MCF 10A (cell line): ENCODE measurements at regions not wholly inside any gene's neighbourhood (a gene's known extent, or its start where the extent isn't known, plus 50 kb on each side); places are given as distances from the start of the nearest gene placed in this dataset.
A peak's percentile ranks its signal among the peaks of the same experiment; 100 is the strongest.

Experiments used
- BruUV-seq: library from RNA; stranded (reverse); fragments of 400-500 nt; replicated peaks from 2 replicates; lab custom pipeline; 2021; lab: Mats Ljungman, UMichigan
- CTCF ChIA-PET: fragments of 300-600 bp; sonication (Branson Sonifier 250); formaldehyde crosslinking; extraction: SDS; loops from one replicate; lab custom pipeline; 2021; ENCODE audit warnings: antibody characterized with exemption, inconsistent platforms; lab: Yijun Ruan, JAX
- POLR2A ChIA-PET: fragments of 300-600, 350-650 bp; sonication (Branson Sonifier 250); formaldehyde crosslinking; extraction: SDS; loops from one replicate; lab custom pipeline; 2020; ENCODE audit warnings: antibody characterized with exemption, inconsistent platforms; lab: Yijun Ruan, JAX
- DNase-seq: peaks from one replicate; pipeline ENCODE4 v3.0.0-alpha.2; 2018; ENCODE audit not compliant: unreplicated experiment
- H3K27ac Mint-ChIP-seq: one replicate; pipeline ENCODE4 v1.8.0; 2022; ENCODE audit warnings: mild to moderate bottlenecking, low read depth, mixed read lengths; ENCODE audit not compliant: unreplicated experiment
- H3K27me3 Mint-ChIP-seq: one replicate; pipeline ENCODE4 v1.8.0; 2022; ENCODE audit warnings: mixed read lengths; ENCODE audit not compliant: insufficient read depth, unreplicated experiment
- H3K36me3 Mint-ChIP-seq: one replicate; pipeline ENCODE4 v1.8.0; 2022; ENCODE audit warnings: mild to moderate bottlenecking, moderate library complexity, mixed read lengths; ENCODE audit not compliant: insufficient read depth, unreplicated experiment
- H3K4me1 Mint-ChIP-seq: one replicate; pipeline ENCODE4 v1.8.0; 2022; ENCODE audit warnings: mixed read lengths; ENCODE audit not compliant: insufficient read depth, unreplicated experiment
- H3K4me3 Mint-ChIP-seq: one replicate; pipeline ENCODE4 v1.8.0; 2022; ENCODE audit warnings: mild to moderate bottlenecking, moderate library complexity, mixed read lengths; ENCODE audit not compliant: unreplicated experiment
- H3K9me3 Mint-ChIP-seq: one replicate; pipeline ENCODE4 v1.8.0; 2022; ENCODE audit warnings: mixed read lengths; ENCODE audit not compliant: unreplicated experiment
- intact Hi-C: fragments of 100-400 bp; cut with micrococcal nuclease; formaldehyde crosslinking; loops from 2 replicates; pipeline ENCODE4 v1.14.1; 2022
- TF ChIP-seq, protein P1 (sequence below): fragments of 200-600 bp; IDR thresholded peaks from one replicate; pipeline ENCODE4 v1.8.0; 2022; ENCODE audit warnings: antibody characterized with exemption, mild to moderate bottlenecking; ENCODE audit not compliant: unreplicated experiment

DNA sequence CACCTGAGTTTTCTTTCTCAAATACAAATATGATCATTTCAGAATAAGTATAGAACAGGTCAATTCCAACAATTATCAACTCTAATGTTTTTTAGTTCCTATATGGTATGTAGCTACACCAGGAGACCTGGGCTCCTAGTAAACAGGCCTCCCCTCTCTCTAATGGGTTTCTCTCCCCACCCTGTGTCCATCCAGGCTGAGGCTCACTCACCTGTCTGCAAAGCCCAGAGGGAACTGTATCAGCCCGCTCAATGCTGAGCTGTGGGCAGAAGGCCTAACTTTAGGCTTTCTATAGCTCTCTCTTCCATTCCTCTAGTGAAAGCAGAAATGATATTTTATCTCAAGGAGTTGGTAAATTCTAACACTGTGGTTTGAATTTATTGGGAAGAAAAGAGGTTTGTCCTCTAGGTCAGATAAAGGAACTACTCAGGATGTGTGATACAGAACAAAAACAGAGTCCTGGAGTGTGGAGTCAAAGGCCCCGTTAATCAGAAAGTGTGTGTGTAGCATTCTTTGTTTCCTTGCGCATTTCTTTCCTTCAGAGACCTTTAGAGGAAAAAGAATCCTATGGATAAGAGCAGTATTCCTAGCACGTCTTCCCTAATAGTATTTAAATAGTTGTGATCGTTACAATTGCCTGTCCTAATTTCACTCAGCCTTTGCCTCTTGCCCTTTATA lies 408.9 kb downstream of the PYDC2 start:
- no peak for DNase-seq
- POLR2A ChIA-PET, result no interaction called here
- Mint-ChIP-seq H3K4me1 (no peaks in the 10 kb centered on the region), H3K9me3 (no peaks in the 10 kb centered on the region), H3K27ac (no peak overlapping the region), H3K4me3 (no peak overlapping the region), H3K27me3 (no peaks in the 10 kb centered on the region), H3K36me3 (no peaks in the 10 kb centered on the region)
- no TSS peak for BruUV-seq
- intact Hi-C loops, result no loop called here
- TF ChIP-seq, protein P1, sequence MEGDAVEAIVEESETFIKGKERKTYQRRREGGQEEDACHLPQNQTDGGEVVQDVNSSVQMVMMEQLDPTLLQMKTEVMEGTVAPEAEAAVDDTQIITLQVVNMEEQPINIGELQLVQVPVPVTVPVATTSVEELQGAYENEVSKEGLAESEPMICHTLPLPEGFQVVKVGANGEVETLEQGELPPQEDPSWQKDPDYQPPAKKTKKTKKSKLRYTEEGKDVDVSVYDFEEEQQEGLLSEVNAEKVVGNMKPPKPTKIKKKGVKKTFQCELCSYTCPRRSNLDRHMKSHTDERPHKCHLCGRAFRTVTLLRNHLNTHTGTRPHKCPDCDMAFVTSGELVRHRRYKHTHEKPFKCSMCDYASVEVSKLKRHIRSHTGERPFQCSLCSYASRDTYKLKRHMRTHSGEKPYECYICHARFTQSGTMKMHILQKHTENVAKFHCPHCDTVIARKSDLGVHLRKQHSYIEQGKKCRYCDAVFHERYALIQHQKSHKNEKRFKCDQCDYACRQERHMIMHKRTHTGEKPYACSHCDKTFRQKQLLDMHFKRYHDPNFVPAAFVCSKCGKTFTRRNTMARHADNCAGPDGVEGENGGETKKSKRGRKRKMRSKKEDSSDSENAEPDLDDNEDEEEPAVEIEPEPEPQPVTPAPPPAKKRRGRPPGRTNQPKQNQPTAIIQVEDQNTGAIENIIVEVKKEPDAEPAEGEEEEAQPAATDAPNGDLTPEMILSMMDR, result no peak
- CTCF ChIA-PET, result no interaction called here

DNA sequence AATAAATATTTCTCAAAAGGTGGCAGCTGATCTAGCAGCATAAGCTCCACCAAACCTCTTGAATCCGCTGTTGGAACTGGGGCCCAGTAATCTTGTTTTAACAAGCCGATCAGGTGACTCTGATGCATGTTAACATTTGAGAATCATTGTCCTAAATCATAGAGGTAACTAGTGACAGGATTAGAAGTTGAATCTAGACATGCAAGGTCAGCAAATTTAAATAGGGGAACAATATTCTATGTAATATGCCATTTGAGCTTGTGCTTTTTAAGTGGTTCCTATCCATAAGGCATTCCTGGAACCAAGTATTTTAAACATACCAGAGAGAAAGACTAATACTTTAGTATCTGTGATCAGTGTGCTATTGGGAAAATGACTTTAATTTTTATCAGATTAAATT lies 412.8 kb downstream of the PYDC2 start:
- ChIA-PET POLR2A (no interaction called here), CTCF (interaction anchor here (1.1 kb wide), 1 partner anchor 13 kb away, joined by 5 read pairs; no protein-coding TSS in a partner anchor)
- no peaks in the 10 kb centered on the region for H3K36me3 Mint-ChIP-seq
- no peak for DNase-seq
- H3K27me3 Mint-ChIP-seq, result no peaks in the 10 kb centered on the region
- no peak overlapping the region for H3K27ac Mint-ChIP-seq
- H3K4me3 Mint-ChIP-seq, result no peak overlapping the region
- TF ChIP-seq, protein P1, result no peak
- no peaks in the 10 kb centered on the region for H3K9me3 Mint-ChIP-seq
- intact Hi-C loops, result no loop called here
- no TSS peak for BruUV-seq
- no peaks in the 10 kb centered on the region for H3K4me1 Mint-ChIP-seq

DNA sequence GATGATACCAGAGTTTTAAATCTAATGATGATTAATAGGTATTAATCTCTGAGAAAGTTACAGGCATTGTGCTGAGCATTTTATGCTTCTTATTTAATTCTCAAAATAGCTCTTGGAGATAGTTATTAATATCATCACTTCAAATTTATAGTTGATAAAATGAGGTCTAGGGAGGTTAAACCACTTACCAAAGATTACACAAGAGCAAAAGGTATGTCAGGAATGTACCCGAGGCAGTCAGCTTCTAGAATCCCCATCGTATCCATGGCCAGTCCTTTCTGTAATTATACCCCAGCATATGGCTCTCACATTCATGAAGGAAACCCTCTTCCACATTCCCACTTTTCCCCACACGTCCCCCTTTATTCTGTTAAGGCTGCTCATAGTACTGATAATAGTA lies 421.3 kb downstream of the PYDC2 start:
- TF ChIP-seq, protein P1, result no peak
- Mint-ChIP-seq H3K4me3 (no peak overlapping the region), H3K36me3 (no peaks in the 10 kb centered on the region), H3K27me3 (no peaks in the 10 kb centered on the region), H3K9me3 (no peaks in the 10 kb centered on the region), H3K4me1 (peaks cover 6% of the 10 kb centered on the region), H3K27ac (no peak overlapping the region)
- peak; percentile 8 for DNase-seq
- no TSS peak for BruUV-seq
- POLR2A ChIA-PET, result interaction anchor here (1.0 to 1.2 kb wide), 2 partner anchors 9 to 172 kb away, joined by 3 to 6 read pairs; no protein-coding TSS in a partner anchor
- CTCF ChIA-PET, result no interaction called here
- intact Hi-C loops, result no loop called here

DNA sequence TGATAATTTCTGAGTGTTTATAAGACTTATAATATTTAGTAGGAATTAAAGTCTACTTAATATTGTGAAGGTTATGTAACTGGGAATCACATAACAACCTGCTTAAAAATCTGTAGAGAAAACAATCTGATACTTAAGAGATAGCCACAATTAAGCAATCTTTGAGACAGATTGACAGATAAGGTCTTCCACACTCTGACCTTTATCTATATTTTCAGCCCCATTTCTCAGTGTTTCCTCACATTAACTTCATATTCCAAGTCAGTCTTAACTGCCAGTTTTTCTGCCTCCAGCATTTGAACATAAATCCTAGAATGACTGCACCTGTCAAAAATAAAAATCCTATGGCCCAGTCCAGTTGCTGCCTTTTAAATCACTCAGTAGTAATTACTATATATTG lies 423.2 kb downstream of the PYDC2 start:
- H3K27ac Mint-ChIP-seq, result no peak overlapping the region
- intact Hi-C loops, result no loop called here
- ChIA-PET CTCF (no interaction called here), POLR2A (interaction anchor here (0.7 kb wide), 2 partner anchors 10 to 155 kb away, joined by 3 read pairs; no protein-coding TSS in a partner anchor)
- no peaks in the 10 kb centered on the region for H3K27me3 Mint-ChIP-seq
- TF ChIP-seq, protein P1, result no peak
- no TSS peak for BruUV-seq
- H3K4me1 Mint-ChIP-seq, result peaks cover 6% of the 10 kb centered on the region
- H3K4me3 Mint-ChIP-seq, result no peak overlapping the region
- no peaks in the 10 kb centered on the region for H3K36me3 Mint-ChIP-seq
- no peaks in the 10 kb centered on the region for H3K9me3 Mint-ChIP-seq
- DNase-seq, result no peak
